ENCODE measurements at regions not wholly inside any gene's neighbourhood (a gene's known extent, or its start where the extent isn't known, plus 50 kb on each side); places are given as distances from the start of the nearest gene placed in this dataset.

DNA sequence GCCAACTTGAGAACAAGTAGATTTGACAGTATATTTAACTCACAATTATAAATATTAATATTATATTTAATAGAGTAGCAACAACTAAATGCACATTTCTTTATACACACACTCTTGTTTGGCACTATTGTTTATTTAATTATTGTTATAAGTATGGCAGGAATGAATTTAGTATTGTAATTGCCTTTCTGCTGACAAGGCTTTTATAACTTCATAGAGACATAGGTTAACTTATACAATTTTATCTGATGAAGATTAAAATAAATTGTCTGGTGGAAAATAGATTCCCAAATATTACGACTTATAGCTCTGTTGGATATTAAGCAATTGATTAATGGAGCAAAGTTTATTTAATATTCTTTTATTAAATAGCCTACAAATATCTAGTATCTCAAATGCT is 347.9 kb upstream of the CDH19 start:
- TF ChIP-seq, protein P1, sequence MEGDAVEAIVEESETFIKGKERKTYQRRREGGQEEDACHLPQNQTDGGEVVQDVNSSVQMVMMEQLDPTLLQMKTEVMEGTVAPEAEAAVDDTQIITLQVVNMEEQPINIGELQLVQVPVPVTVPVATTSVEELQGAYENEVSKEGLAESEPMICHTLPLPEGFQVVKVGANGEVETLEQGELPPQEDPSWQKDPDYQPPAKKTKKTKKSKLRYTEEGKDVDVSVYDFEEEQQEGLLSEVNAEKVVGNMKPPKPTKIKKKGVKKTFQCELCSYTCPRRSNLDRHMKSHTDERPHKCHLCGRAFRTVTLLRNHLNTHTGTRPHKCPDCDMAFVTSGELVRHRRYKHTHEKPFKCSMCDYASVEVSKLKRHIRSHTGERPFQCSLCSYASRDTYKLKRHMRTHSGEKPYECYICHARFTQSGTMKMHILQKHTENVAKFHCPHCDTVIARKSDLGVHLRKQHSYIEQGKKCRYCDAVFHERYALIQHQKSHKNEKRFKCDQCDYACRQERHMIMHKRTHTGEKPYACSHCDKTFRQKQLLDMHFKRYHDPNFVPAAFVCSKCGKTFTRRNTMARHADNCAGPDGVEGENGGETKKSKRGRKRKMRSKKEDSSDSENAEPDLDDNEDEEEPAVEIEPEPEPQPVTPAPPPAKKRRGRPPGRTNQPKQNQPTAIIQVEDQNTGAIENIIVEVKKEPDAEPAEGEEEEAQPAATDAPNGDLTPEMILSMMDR (IDR thresholded peaks at IDR 0.05; ENCODE audit: poor library complexity): no peak
- TF ChIP-seq EZH2phosphoT487 (IDR thresholded peaks at IDR 0.05; ENCODE audit: low read depth, severe bottlenecking, unreplicated experiment) (no peak), EZH2 (IDR thresholded peaks at IDR 0.05; ENCODE audit: borderline replicate concordance) (no peak)

Measured in hepatocyte (in vitro differentiated cells).